Activated CD8-positive, alpha-beta memory T cell treated with anti-CD3 and anti-CD28 coated beads, Interleukin-2, amount 50 U/mL, for 4 hours (primary cell): ENCODE measurements at regions not wholly inside any gene's neighbourhood (a gene's known extent, or its start where the extent isn't known, plus 50 kb on each side); places are given as distances from the start of the nearest gene placed in this dataset.

Experiments
- DNase-seq: peaks from one replicate; pipeline ENCODE4 v3.0.0-alpha.2; 2020

DNA sequence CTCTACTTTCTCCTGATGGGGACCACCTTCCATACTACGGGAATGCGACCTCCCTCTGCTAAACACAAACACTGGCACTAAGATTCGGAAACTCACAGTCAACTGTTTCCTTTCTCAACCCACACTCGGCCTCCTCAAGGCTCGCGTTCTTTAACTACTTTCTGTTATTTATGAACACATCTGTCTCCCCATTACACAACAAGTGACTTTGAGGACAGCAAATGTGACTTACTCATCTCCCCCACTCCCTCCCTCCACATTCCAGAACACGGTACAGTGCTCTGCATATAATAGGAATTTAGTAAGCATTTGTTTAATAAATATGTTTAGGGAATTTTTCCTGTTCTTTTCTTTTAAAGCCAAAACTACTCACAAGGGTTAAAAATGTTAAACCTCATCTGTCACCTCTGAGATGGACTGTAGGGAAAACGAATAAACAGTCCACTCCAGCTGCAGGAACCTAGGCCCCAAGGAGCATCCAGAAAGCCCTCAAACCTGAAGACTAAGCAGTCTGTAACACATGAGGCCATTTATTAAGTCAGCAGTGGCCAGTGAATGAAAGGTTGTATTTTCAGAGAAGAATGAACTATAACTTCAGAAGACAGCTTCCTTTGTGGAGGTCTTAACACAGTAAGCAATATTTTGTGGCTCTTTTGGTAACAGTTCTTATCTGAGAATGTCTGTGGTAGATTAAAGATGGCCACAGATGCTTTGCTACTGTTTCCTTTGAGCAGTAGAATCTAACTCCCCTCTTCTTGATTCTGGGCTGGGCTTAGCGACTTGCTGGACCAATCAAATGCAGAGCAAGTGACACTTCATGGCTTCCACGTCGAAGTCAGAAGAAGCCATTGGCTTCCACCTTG is 209.6 kb upstream of the DTNBP1 start:
- DNase-seq: no peak

DNA sequence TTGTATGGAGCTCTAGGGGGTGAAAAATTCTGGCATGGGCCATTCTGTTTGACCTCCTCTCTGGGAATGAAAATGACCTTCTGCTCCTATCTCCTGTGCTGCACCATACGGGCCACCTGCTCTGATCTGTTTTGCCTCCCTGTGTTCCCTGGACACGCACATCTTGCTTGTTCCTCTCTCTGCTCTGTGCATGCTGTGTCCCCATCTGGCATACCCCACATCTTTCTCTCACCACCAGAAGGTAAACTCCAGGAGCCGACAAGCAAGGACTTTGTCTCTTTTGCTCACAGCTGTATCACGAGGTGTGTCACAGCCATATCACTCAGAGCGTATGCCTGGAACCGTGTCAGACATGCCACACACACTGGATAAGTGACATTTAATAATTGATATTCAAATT is 208.4 kb upstream of the DTNBP1 start:
- no peak for DNase-seq

DNA sequence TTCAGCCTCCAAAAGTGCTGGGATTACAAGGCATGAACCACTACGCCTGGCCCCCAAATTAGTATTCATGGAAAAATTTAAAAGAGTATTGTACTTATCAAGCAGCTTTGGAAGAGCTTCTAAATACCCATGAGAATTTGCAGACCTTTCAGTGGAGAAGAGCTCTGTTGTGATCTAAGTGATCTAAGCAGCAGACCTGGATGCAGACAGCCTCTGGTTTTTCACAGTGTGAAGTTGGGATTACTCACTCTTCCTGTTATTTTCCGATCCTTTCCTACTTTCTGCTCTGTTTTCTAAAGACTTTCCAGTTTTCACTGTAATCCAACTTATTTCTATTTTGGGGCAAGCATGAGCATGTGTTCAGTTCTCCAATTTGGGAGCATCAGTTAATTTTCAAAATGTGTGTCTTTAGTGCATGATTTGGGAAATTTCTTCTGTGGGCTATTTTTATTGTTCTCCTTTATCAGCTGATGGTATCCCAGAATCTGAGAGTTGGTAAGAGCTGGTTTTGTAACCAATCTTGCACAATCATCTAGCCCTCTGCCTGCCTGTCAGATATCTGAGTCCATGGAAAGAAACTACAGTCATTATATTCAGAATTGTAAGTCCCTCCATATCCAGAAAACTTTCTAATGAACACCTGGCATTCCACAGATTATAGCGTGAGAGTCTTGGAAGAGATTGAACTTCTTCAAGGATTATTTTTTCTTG is 207.7 kb upstream of the DTNBP1 start:
- no peak for DNase-seq

DNA sequence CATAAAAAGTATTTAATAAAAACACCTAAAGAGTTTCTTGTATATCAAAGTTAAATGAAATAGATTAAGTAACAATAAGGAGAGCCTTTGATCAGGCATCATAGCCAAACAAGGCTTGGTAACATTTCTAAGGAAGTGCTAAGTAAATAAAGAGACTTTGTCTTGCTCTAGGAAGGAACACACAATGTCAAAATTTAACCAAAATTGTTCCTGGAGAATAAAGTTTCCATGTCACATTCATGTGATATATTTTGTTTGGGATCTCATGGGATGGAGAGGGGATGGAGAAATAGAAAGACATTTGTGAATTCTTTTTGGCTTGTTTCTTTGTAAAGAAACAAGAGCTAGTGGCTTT is 201.9 kb upstream of the DTNBP1 start:
- no peak for DNase-seq

DNA sequence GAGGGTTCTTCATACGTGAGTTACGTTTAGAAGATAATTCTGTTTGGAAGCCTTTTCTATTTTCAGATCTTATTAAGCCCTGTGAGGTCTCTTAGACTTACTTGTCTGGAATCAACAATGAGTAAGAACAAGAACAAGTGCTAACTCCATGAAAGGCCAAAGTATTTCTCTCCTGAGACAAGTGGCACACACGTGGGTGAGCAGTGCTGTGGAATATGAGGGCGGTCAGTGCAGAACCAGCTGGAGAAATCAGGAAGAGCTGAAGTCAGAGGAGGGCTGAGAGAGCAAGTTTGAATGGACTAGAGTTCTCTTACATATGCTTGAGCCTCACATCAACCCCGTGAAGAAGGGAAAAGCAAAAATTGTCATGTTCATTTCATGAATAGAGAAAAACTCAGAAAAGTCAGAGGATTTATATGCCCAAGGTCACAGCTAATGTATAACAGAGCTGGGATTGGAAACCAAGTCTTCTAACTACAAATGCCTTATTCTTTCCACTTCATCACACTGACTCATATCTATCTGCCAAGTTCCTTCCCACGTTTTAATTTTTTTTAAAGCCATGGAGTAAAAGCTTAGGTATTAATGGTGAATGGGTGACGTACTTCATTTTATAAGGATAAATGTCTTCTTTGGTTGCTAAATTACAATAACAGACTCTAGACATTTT is 201.3 kb upstream of the DTNBP1 start:
- no peak for DNase-seq

DNA sequence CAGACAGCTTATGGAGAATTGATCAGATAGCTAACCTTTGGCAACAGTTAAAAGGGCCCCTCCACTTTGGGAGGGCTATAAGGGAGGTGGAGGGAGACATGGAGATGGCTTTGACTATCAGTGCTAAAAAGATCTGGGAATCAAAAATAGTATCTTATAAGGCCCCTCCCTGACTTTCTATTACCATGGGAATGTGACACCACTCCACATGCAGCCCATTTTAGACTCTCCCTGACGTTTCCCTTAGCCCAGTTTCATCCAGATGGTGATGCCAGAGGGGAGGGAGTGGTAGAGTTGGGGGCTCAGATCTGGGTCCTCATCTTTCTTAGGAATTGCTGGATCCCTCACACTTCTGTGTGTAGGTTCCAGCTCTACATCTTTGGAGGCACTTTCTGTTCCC is 200.0 kb upstream of the DTNBP1 start:
- DNase-seq: no peak

DNA sequence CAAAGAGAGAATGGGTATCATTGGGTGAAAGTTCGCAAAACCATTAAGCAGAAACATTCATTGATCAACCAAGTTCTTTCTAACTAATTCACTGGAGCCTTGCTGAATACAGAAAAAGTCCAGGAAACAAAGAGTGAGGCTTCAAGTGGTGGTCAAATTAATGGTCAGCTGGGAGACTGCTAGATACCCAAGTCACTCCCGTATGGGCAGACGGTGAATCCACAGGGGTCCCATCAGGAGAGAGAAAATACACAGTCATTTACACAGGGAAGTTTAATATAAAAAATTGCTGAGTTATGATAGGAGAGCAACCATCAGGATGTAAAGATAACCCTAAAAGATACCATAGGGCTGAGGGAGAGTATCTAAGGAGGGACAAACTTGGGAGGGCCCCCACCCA is 198.7 kb upstream of the DTNBP1 start:
- no peak for DNase-seq

DNA sequence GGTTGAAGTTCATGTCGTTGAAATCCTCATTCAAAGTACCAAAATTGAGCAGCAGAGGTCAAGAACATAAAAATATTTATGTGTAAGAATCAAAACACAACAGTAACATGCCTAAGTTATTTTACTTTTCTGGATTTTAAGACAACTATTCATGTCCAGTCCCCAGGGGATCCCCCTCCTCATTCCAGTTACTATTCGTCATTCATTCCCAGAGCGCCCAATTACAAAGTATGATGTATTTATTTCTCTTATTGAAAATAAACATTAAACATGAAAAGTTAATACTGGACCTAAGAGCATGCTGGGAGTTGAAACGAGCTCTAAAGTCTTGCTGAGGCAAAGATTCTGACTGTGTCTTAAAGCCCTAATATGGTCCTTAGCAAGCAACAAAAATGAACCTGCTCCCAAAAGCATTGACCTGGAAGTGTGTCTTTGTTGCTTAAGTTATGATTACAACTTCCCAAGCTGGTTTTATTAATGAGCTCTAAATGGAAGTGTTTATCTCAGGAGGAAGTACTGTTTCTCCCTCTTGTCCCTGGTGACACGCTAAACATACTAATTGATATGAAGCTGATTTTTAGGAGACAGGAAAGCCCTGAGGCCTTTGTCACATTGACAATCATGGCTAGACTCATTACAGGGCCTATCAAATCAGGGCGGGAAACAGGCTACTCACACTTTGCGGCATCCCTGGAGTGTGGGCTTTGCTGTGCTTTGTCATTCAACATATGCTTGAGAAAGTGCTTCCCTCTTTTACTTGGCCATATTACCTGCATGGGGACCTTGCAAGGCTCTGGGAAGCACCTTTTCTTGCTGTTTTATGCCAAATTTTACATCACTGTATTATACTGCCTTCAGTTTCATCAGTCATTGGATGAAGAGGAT is 192.2 kb upstream of the DTNBP1 start:
- no peak for DNase-seq

DNA sequence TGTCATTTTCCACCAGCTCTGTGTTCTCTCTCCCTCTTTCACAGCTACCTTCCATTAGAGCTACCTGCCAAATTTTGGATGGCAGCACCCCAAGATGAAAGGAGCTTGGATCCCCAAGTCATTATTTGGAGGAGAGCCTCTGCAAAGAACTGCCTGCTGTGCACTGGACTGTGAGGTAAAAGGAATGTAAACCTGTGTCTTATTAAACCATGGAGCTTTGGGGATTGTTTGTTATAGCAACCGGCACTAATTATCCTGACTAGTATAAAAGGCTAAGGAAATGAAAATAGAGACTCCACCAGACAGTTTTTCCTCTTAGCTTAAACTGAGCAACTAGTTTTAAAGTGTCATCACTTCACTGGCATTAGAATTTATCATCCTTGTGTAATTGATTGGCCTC is 191.6 kb upstream of the DTNBP1 start:
- DNase-seq: no peak

DNA sequence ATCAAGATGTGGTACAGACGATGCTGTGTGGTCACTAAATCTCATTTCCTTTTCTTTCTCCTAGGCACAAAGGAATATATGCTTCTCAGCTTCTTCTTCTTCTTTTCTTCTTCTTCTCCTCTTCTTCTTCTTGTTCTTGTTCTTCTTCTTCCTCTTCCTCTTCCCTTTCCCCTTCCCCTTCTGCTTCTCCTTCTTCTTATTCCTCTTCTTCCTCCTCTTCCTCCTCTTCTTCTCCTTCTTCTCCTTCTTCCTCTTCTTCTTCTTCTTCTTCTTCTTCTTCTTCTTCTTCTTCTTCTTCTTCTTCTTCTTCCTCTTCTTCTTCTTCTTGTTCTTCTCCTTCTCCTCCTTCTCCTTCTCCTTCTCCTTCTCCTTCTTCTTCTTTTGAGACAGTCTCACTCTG is 190.4 kb upstream of the DTNBP1 start:
- DNase-seq: no peak

DNA sequence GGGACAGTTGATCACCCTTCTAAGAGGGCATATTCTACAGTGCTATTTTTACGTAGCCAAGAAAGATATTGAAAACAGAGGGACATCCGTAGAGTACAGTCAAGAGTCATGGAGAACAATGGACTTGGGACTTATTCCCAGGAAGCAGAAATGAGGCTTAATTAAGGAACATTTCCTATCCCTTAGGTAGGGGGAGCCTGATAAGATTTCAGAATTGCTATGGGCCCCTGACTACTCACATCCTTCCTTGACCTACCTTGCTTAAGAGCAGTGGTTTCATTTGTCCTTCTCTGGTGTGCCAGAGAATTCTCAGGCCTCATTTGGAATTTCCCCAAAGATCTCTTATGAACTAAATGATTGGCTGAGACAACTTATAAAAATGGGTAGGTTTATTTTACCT is 189.5 kb upstream of the DTNBP1 start:
- DNase-seq: no peak

DNA sequence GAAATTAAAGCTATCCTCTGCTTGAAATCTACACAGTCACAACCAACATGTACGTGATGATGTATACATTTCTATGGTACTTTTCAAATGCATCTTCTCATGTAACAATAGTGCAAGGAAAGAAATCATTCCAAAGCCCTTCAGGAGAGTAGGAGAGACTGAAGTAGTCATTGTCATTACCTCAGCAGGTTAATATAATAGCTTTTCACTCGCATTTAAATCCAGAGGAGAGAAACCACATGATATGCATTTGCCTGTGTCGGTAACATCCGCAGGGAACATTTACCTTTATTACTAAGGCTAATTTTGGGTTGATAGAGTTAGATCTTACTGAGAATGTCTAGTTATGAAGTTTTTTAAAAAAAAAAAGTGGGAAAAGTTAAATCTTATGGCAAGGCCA is 186.6 kb upstream of the DTNBP1 start:
- DNase-seq: no peak

DNA sequence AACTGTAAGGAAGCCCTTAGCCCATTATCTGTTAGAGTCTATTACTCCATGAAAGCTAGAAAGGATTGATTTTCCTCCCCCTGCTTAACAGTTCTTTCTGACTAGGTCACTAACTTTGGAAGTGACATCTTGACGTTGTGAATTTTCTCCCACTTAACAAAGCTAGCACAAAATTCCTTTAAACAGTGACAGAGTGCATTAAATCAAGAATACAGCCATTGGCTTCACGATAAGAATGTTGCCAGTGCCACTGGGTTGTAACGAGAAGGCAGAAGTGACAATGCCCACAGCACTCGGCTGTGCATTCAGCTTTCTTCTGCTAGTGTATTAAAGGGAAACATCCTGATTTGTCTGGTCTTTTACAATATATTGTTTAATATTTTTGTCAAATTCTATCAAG is 182.7 kb upstream of the DTNBP1 start:
- DNase-seq: no peak

DNA sequence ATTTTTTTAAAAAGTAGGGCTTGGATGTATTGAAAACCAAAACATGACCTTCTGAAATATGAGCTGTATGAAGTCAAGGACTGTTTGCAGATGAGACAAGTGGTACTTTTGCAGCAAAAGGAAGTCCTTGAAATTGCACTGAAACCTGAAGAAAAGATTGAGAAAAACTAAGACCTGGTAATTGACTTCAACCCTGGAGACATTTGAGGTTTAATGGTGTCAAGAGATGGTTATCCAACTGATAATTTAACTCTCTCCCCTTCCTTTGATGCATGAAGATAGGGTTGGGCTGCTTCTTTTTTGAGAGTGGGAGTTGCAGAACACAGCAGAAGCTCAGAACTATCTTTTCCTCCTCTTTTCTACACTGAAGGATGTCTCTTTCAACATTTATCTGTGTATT is 180.9 kb upstream of the DTNBP1 start:
- no peak for DNase-seq

DNA sequence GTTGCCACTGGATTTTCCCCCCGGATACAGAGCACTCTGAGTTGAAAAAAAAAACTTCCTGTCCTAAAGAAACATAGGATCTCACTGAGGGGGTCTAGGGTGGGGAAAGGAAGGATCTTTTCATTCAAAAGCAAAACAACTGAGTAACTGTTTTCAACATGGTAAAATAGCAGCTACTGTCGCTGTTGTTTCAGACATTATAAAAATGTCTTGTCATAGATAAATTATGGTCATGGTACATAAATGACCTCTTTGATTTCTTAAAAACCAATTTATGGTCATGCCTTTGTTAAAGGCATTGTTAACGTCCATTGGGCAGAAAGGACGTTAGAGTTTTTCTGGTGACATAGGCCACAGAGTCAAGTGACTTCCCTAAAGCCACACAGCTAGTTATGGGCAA is 180.4 kb upstream of the DTNBP1 start:
- no peak for DNase-seq

DNA sequence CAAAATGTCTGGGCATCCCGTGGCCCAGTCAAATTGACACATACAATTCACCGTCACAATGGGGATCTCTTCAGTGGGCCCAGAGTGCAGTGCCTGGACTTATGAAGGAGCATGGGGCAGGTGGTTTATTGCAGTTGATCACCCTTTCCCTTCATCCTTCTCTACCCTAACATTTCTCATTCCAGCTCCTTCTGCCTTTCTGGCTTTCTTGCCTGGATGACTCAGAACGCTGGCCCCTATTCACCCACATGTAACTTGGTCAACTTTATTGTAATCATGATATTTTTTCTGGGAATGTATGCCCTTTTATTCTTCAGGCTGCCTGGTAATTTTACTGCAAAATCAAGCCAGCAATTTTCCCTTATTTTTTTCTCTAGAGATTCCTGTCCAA is 179.9 kb upstream of the DTNBP1 start:
- no peak for DNase-seq

DNA sequence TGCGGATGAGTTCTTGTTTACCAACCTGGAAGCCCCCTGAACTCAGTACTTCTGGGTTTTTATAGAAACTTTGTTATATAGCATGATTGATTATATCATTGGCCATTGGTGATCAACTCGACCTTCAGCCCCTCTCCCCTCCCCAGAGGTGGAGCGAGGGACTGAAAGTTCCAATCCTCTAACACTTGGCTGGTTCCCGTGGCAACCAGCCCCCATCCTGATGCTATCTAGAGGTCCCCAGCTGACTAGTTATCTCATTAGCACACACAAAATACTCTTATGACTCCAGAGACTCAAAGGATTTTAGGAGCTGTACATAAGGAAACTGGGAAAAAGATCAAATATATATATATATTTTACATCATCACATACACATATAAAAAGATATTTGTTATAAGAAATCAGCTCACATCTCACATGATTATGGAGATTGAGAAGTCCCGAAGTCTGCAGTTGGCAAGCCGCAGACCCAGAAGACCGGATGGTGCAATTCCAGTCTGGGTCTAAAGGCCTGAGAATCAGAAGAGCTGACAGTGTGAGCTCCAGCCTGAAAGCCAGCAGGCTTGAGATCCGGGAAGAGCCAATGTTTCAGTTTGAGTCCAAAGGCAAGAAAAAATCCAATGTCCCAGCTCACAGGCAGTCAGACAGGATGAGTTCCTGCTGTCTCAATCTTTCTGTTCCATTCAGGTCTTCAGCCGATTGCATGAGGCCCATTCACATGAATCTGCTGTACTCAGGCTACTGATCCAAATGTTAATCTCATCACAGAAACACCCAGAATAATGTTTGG is 179.3 kb upstream of the DTNBP1 start:
- no peak for DNase-seq

DNA sequence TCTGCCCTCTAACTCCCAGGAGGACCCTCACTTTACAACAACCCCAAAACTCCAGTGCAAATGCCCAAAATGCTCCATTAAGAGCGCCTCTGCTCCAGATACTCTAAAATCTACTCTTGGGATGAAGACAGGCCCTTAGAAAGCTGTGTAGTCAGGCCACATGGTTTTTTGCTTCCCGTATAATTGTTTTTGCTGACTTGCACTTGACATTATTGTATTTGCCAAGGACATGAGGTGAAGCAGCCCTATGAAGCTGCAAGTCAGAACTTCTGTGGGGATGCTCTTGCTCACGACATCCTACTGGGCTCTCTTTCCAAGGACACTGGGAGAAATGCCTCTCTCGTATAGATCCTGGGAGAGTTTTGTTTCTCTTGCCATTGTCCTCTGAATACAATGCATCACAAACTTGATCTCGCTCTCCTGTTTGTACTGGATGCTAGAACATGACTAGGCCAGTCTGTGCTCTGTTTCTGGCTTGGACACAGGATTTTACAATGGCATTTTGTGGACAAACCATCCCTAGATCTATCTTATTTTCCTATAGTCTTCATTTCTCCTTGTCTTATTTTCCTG is 177.2 kb upstream of the DTNBP1 start:
- no peak for DNase-seq

DNA sequence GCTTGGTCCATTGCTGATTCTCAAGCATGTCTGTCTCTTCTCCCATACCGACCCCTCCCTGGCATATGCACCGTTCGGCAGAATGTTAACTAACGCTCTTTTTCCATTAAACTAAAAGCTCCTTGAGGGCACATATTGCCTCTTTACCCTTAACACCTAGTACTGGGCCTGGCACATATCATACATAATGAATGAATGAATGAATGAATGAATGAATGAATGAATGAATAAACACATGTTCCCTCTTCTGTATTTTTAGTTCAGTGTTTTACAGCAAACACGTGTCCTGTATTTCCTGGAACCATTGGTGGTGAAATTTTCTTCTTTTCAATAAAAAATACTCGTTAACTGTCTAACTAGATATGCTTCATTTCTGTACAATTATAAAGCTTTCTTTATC is 174.4 kb upstream of the DTNBP1 start:
- DNase-seq: no peak

DNA sequence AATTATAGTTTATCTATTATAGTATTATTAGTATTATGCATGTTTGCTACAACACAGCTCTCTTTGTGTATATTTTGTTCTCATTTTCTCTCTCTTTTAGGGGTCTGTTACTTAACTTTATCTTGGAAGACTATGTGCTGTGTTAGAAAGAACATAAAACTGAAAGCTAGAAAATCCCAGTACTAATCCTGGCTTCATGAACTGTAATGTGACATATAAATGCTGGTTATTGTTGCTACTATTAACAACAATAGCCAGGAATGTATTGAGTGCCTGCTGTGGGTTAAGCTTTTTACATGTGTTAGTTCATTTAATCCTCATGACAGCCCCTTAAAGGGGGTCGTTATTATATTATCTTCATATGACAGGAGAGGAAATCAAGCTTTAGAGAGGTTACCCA is 170.0 kb upstream of the DTNBP1 start:
- DNase-seq: no peak

DNA sequence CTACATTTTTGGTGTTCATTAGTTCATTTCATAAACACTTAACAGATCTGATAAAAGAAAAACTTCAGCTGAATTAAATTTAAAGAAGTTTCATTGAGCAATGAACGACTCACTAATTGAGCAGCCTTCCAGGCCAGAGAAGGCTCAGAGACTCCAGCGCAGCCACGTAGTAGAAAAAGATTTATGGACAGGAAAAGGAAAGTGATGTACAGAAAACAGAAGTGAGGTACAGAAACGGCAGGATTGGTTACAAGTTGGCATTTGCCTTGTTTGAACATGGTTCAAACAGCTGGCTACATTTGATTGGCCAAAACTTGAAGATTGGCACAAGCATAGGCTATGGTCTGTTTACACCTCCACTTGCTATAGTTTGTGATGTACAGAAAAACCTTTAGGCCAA is 166.3 kb upstream of the DTNBP1 start:
- no peak for DNase-seq
